Ishikawa (cell line): ENCODE measurements at regions not wholly inside any gene's neighbourhood (a gene's known extent, or its start where the extent isn't known, plus 50 kb on each side); places are given as distances from the start of the nearest gene placed in this dataset.

Experiments
- CEBPB ChIP-seq: IDR thresholded peaks from 2 replicates; pipeline ENCODE4 v1.6.1; 2012
- CREB1 ChIP-seq: IDR thresholded peaks from 2 replicates; pipeline ENCODE4 v1.6.1; 2012; ENCODE audit warnings: low read depth
- EGR1 ChIP-seq: IDR thresholded peaks from 2 replicates; pipeline ENCODE4 v1.6.1; 2012
- EP300 ChIP-seq: IDR thresholded peaks from 2 replicates; pipeline ENCODE4 v1.6.1; 2012; ENCODE audit warnings: borderline replicate concordance
- FOXM1 ChIP-seq: IDR thresholded peaks from 2 replicates; pipeline ENCODE4 v1.6.1; 2012; ENCODE audit warnings: low read depth, borderline replicate concordance
- MAX ChIP-seq: IDR thresholded peaks from 2 replicates; pipeline ENCODE4 v1.6.1; 2012
- NFIC ChIP-seq: IDR thresholded peaks from 2 replicates; pipeline ENCODE4 v1.6.1; 2012
- RAD21 ChIP-seq: IDR thresholded peaks from 2 replicates; pipeline ENCODE4 v1.6.1; 2012; ENCODE audit warnings: low read depth
- REST ChIP-seq: IDR thresholded peaks from 2 replicates; pipeline ENCODE4 v1.6.1; 2012; ENCODE audit warnings: low read depth, mild to moderate bottlenecking
- TAF1 ChIP-seq: IDR thresholded peaks from 2 replicates; pipeline ENCODE4 v1.6.1; 2012; ENCODE audit warnings: low read depth, mild to moderate bottlenecking
- TCF12 ChIP-seq: IDR thresholded peaks from 2 replicates; pipeline ENCODE4 v1.6.1; 2012; ENCODE audit warnings: low read depth
- TEAD4 ChIP-seq: IDR thresholded peaks from 2 replicates; pipeline ENCODE4 v1.6.1; 2012
- USF1 ChIP-seq: IDR thresholded peaks from 2 replicates; pipeline ENCODE4 v1.6.1; 2012
- YY1 ChIP-seq: IDR thresholded peaks from 2 replicates; pipeline ENCODE4 v1.6.1; 2012; ENCODE audit warnings: low read depth
- ZBTB7A ChIP-seq: IDR thresholded peaks from 2 replicates; pipeline ENCODE4 v1.6.1; 2012; ENCODE audit warnings: low read depth

GRCh38 chr13:36513266-36513665 is 81.0 kb downstream of the CCNA1 start:
- TF ChIP-seq USF1 = no peak
- TF ChIP-seq MAX = no peak
- TF ChIP-seq EP300 = no peak
- no peak for TF ChIP-seq CREB1

- TF ChIP-seq TCF12 (no peak), YY1 (no peak), EGR1 (no peak), REST (no peak), CREB1 (no peak), ZBTB7A (no peak), NFIC (no peak), FOXM1 (no peak), EP300 (no peak), CEBPB (no peak), USF1 (no peak), TEAD4 (no peak)
Observed at GRCh38 chr13:36515466-36515865, 83.2 kb downstream of the CCNA1 start.

GRCh38 chr13:36516225-36516624 is 83.9 kb downstream of the CCNA1 start:
- TF ChIP-seq EP300 (no peak), TCF12 (no peak), REST (no peak), NFIC (no peak)

GRCh38 chr13:36518707-36519106 is 86.4 kb downstream of the CCNA1 start:
- no peak for TF ChIP-seq REST
- no peak for TF ChIP-seq USF1
- no peak for TF ChIP-seq CREB1
- no peak for TF ChIP-seq CEBPB
- TF ChIP-seq ZBTB7A = no peak
- no peak for TF ChIP-seq EP300
- no peak for TF ChIP-seq FOXM1
- no peak for TF ChIP-seq TAF1
- no peak for TF ChIP-seq RAD21
- no peak for TF ChIP-seq YY1
- no peak for TF ChIP-seq NFIC
- no peak for TF ChIP-seq TEAD4
- TF ChIP-seq MAX = no peak
- no peak for TF ChIP-seq TCF12
- TF ChIP-seq EGR1 = no peak

- TF ChIP-seq ZBTB7A (no peak), TEAD4 (no peak), REST (no peak), YY1 (no peak), RAD21 (no peak), USF1 (no peak), EP300 (no peak), EGR1 (no peak), TAF1 (no peak), MAX (no peak), FOXM1 (no peak)
Observed at GRCh38 chr13:36519432-36519831, 87.1 kb downstream of the CCNA1 start.
